Nephron (organoid): ENCODE measurements at regions not wholly inside any gene's neighbourhood (a gene's known extent, or its start where the extent isn't known, plus 50 kb on each side); places are given as distances from the start of the nearest gene placed in this dataset.

Experiments
- H3K27ac Mint-ChIP-seq, 3 experiments: 2 replicates each; pipeline ENCODE4 v1.8.0; 2020; ENCODE audit warnings: mixed read lengths in 3 of 3, mild to moderate bottlenecking in 2 of 3, moderate library complexity in 1 of 3
- H3K27me3 Mint-ChIP-seq: 2 replicates; pipeline ENCODE4 v1.8.0; 2021; ENCODE audit warnings: low read depth, mild to moderate bottlenecking, moderate library complexity, mixed read lengths
- H3K36me3 Mint-ChIP-seq: 2 replicates; pipeline ENCODE4 v1.8.0; 2020; ENCODE audit warnings: low read depth, mixed read lengths
- H3K4me1 Mint-ChIP-seq: 2 replicates; pipeline ENCODE4 v1.8.0; 2020; ENCODE audit warnings: mixed read lengths
- H3K4me3 Mint-ChIP-seq, 3 experiments: 2 replicates each; pipeline ENCODE4 v1.8.0; 2020; ENCODE audit warnings: mild to moderate bottlenecking in 3 of 3, mixed read lengths in 3 of 3, moderate library complexity in 2 of 3
- H3K9me3 Mint-ChIP-seq: 2 replicates; pipeline ENCODE4 v1.8.0; 2020; ENCODE audit warnings: mixed read lengths
- CTCF ChIP-seq, 3 experiments: fragments of 200-600 bp; sonication (generic); IDR thresholded peaks; one replicate each; pipeline ENCODE4 v1.5.0; 2021; ENCODE audit warnings: antibody characterized with exemption in 3 of 3; ENCODE audit not compliant: unreplicated experiment in 3 of 3

GRCh38 chr10:123560301-123561140 lies 105.6 kb upstream of the GPR26 start:
- H3K4me3 Mint-ChIP-seq, result no peak overlapping the region
- no peaks in the 10 kb centered on the region for H3K36me3 Mint-ChIP-seq
- H3K9me3 Mint-ChIP-seq, result no peaks in the 10 kb centered on the region
- H3K27ac Mint-ChIP-seq, result no peak overlapping the region
- no peak for TF ChIP-seq CTCF (IDR thresholded peaks at IDR 0.05; ENCODE audit: unreplicated experiment in 3 of 3)
- peaks cover 55% of the 10 kb centered on the region for H3K27me3 Mint-ChIP-seq
- no peaks in the 10 kb centered on the region for H3K4me1 Mint-ChIP-seq

GRCh38 chr10:123561141-123561440 lies 105.1 kb upstream of the GPR26 start:
- Mint-ChIP-seq H3K36me3 (no peaks in the 10 kb centered on the region), H3K4me1 (no peaks in the 10 kb centered on the region), H3K9me3 (no peaks in the 10 kb centered on the region), H3K4me3 (no peak overlapping the region), H3K27ac (no peak overlapping the region), H3K27me3 (peaks cover 52% of the 10 kb centered on the region)
- no peak for TF ChIP-seq CTCF (IDR thresholded peaks at IDR 0.05; ENCODE audit: unreplicated experiment in 3 of 3)

- no peak for TF ChIP-seq CTCF (IDR thresholded peaks at IDR 0.05; ENCODE audit: unreplicated experiment in 3 of 3)
- no peaks in the 10 kb centered on the region for H3K4me1 Mint-ChIP-seq
- H3K4me3 Mint-ChIP-seq, result no peak overlapping the region
- no peak overlapping the region for H3K27ac Mint-ChIP-seq
- H3K36me3 Mint-ChIP-seq, result no peaks in the 10 kb centered on the region
- no peaks in the 10 kb centered on the region for H3K9me3 Mint-ChIP-seq
- H3K27me3 Mint-ChIP-seq, result peaks cover 52% of the 10 kb centered on the region
These were observed 103.8 kb upstream of the GPR26 start for GRCh38 chr10:123562387-123562786.

- TF ChIP-seq CTCF (IDR thresholded peaks at IDR 0.05; ENCODE audit: unreplicated experiment in 3 of 3), result no peak
- Mint-ChIP-seq H3K4me3 (no peak overlapping the region), H3K27me3 (peaks cover 50% of the 10 kb centered on the region), H3K27ac (no peak overlapping the region), H3K4me1 (no peaks in the 10 kb centered on the region), H3K36me3 (no peaks in the 10 kb centered on the region), H3K9me3 (no peaks in the 10 kb centered on the region)
These were observed 103.2 kb upstream of the GPR26 start for GRCh38 chr10:123562811-123563580.

GRCh38 chr10:123563581-123563855 lies 102.6 kb upstream of the GPR26 start:
- no peak for TF ChIP-seq CTCF (IDR thresholded peaks at IDR 0.05; ENCODE audit: unreplicated experiment in 3 of 3)

GRCh38 chr10:123563994-123564393 lies 102.2 kb upstream of the GPR26 start:
- Mint-ChIP-seq H3K4me1 (no peaks in the 10 kb centered on the region), H3K36me3 (no peaks in the 10 kb centered on the region), H3K4me3 (no peak overlapping the region), H3K27ac (no peak overlapping the region), H3K9me3 (no peaks in the 10 kb centered on the region), H3K27me3 (peaks cover 56% of the 10 kb centered on the region)
- no peak for TF ChIP-seq CTCF (IDR thresholded peaks at IDR 0.05; ENCODE audit: unreplicated experiment in 3 of 3)

More at GRCh38 chr10:123563581-123563855, 102.6 kb upstream of the GPR26 start:
- Mint-ChIP-seq H3K27ac (no peak overlapping the region), H3K4me3 (no peak overlapping the region), H3K9me3 (no peaks in the 10 kb centered on the region), H3K36me3 (no peaks in the 10 kb centered on the region), H3K4me1 (no peaks in the 10 kb centered on the region), H3K27me3 (peaks cover 52% of the 10 kb centered on the region)
